A673 (cell line): ENCODE measurements at regions not wholly inside any gene's neighbourhood (a gene's known extent, or its start where the extent isn't known, plus 50 kb on each side); places are given as distances from the start of the nearest gene placed in this dataset.

Experiments
- BruUV-seq: library from RNA; stranded (reverse); fragments of 400-500 nt; replicated peaks from 2 replicates; lab custom pipeline; 2021; lab: Mats Ljungman, UMichigan
- CTCF ChIA-PET: fragments of 300-600 bp; sonication (Branson Sonifier 250); formaldehyde crosslinking; loops from one replicate; lab custom pipeline; 2022; ENCODE audit warnings: antibody characterized with exemption; lab: Charles Lee
- POLR2A ChIA-PET: fragments of 300-600 bp; sonication (Branson Sonifier 250); formaldehyde crosslinking; loops from one replicate; lab custom pipeline; 2022; ENCODE audit warnings: antibody characterized with exemption; ENCODE audit not compliant: low non-redundant PET; lab: Charles Lee
- DNase-seq: peaks from one replicate; pipeline ENCODE4 v3.0.0-alpha.2; 2015; ENCODE audit warnings: low spot score
- H3K27ac ChIP-seq: fragments of 200-600 bp; sonication (generic); 2 replicates; pipeline ENCODE4 v1.5.1; 2016; ENCODE audit warnings: mixed run types, low read depth, mild to moderate bottlenecking, mixed read lengths, antibody characterized with exemption, low read length; ENCODE audit not compliant: poor library complexity, severe bottlenecking
- H3K27me3 ChIP-seq: fragments of 200-600 bp; sonication (generic); replicated peaks from 2 replicates; pipeline ENCODE4 v1.6.1; 2017; ENCODE audit warnings: mixed run types, low read depth, mild to moderate bottlenecking, mixed read lengths, antibody characterized with exemption, low read length; ENCODE audit not compliant: insufficient read depth, poor library complexity
- H3K36me3 ChIP-seq: fragments of 200-600 bp; sonication (generic); 2 replicates; pipeline ENCODE4 v1.6.1; 2016; ENCODE audit warnings: mixed run types, mild to moderate bottlenecking, mixed read lengths, antibody characterized with exemption, low read length; ENCODE audit not compliant: insufficient read depth, poor library complexity, severe bottlenecking
- H3K4me1 ChIP-seq: fragments of 200-600 bp; sonication (generic); 2 replicates; pipeline ENCODE4 v1.6.1; 2017; ENCODE audit warnings: mixed run types, mild to moderate bottlenecking, mixed read lengths, antibody characterized with exemption, low read length; ENCODE audit not compliant: insufficient read depth, poor library complexity, severe bottlenecking
- H3K4me3 ChIP-seq: fragments of 200-600 bp; sonication (generic); 2 replicates; pipeline ENCODE4 v1.5.1; 2016; ENCODE audit warnings: low read depth, mixed run types, mild to moderate bottlenecking, mixed read lengths, low read length; ENCODE audit not compliant: poor library complexity, severe bottlenecking
- H3K9me3 ChIP-seq: fragments of 200-600 bp; sonication (generic); 2 replicates; pipeline ENCODE4 v1.6.1; 2016; ENCODE audit warnings: mixed run types, low read depth, mild to moderate bottlenecking, mixed read lengths, antibody characterized with exemption, low read length; ENCODE audit not compliant: poor library complexity, severe bottlenecking
- CTCF ChIP-seq: fragments of 300-800, 200-600 bp; sonication (generic); conservative IDR thresholded peaks from 2 replicates; pipeline ENCODE4 v1.5.1; 2017; ENCODE audit warnings: low read depth, mild to moderate bottlenecking, antibody characterized with exemption, low read length, moderate library complexity, mixed read lengths
- EZH2 ChIP-seq: fragments of 200-600 bp; sonication (generic); IDR thresholded peaks from 2 replicates; pipeline ENCODE4 v1.6.1; 2017; ENCODE audit warnings: borderline replicate concordance, low read depth, mild to moderate bottlenecking, mixed read lengths, antibody characterized with exemption, low read length; ENCODE audit not compliant: poor library complexity, severe bottlenecking
- intact Hi-C: fragments of 100-400 bp; cut with micrococcal nuclease; formaldehyde crosslinking; loops from one replicate; pipeline ENCODE4 v1.10.0; 2022; ENCODE audit not compliant: unreplicated experiment

- Histone ChIP-seq H3K4me1 (no peaks in the 10 kb centered on the region), H3K9me3 (no peaks in the 10 kb centered on the region), H3K4me3 (no peak overlapping the region), H3K27ac (no peak overlapping the region), H3K36me3 (no peaks in the 10 kb centered on the region), H3K27me3 (no peaks in the 10 kb centered on the region)
- DNase-seq, result no peak
- intact Hi-C loops, result no loop called here
- CTCF ChIA-PET, result no interaction called here
- no TSS peak for BruUV-seq
- POLR2A ChIA-PET, result interaction anchor here (0.6 kb wide), 1 partner anchor 576 kb away, joined by 4 read pairs; no protein-coding TSS in a partner anchor
- TF ChIP-seq EZH2, result no peak
- no peak for TF ChIP-seq CTCF
Observed at GRCh38 chr1:244280859-244281258, 170.8 kb downstream of the ADSS2 start.

GRCh38 chr1:244283772-244284171 is 167.9 kb downstream of the ADSS2 start:
- CTCF ChIA-PET, result no interaction called here
- TF ChIP-seq EZH2, result no peak
- TF ChIP-seq CTCF, result no peak
- intact Hi-C loops, result no loop called here
- Histone ChIP-seq H3K9me3 (peaks cover 3% of the 10 kb centered on the region), H3K27me3 (no peaks in the 10 kb centered on the region), H3K27ac (no peak overlapping the region), H3K36me3 (no peaks in the 10 kb centered on the region), H3K4me3 (no peak overlapping the region), H3K4me1 (no peaks in the 10 kb centered on the region)
- DNase-seq, result no peak
- POLR2A ChIA-PET, result no interaction called here
- BruUV-seq, result no TSS peak

- CTCF ChIA-PET, result no interaction called here
- peaks cover 3% of the 10 kb centered on the region for H3K9me3 ChIP-seq
- H3K36me3 ChIP-seq, result no peaks in the 10 kb centered on the region
- POLR2A ChIA-PET, result no interaction called here
- no peak for DNase-seq
- intact Hi-C loops, result no loop called here
- no peak overlapping the region for H3K27ac ChIP-seq
- TF ChIP-seq EZH2 (no peak), CTCF (no peak)
- H3K4me1 ChIP-seq, result no peaks in the 10 kb centered on the region
- H3K4me3 ChIP-seq, result no peak overlapping the region
- no peaks in the 10 kb centered on the region for H3K27me3 ChIP-seq
- BruUV-seq, result no TSS peak
Observed at GRCh38 chr1:244284641-244285156, 167.0 kb downstream of the ADSS2 start.
